Astrocyte of the spinal cord (primary cell): ENCODE measurements at regions not wholly inside any gene's neighbourhood (a gene's known extent, or its start where the extent isn't known, plus 50 kb on each side); places are given as distances from the start of the nearest gene placed in this dataset.
"Not testable (repeated sequence)": the region's sequence is repeated elsewhere in the genome, so short reads cannot be mapped to it uniquely, and the experiment has no call there.

ENCODE experiments used
- DNase-seq: peaks from one replicate; pipeline ENCODE4 v3.0.0; 2011; ENCODE audit warnings: low read depth, low spot score
- H3K4me3 ChIP-seq: 2 replicates; pipeline ENCODE4 v1.5.1; 2011; ENCODE audit warnings: low read depth, mild to moderate bottlenecking, low read length, moderate library complexity
- CTCF ChIP-seq: IDR thresholded peaks from 2 replicates; pipeline ENCODE4 v1.5.1; 2012; ENCODE audit warnings: low read depth, mild to moderate bottlenecking, low read length, inconsistent platforms
- in situ Hi-C: cut with HindIII; loops from 2 replicates; pipeline ENCODE4 v1.10.0; 2017; ENCODE audit warnings: low sequenced_read_pairs

- no peak overlapping the region for H3K4me3 ChIP-seq
- in situ Hi-C loops: no loop called here
- no peak for TF ChIP-seq CTCF
- DNase-seq: no peak
These were observed 88.1 kb upstream of the SLC35F3 start for GRCh38 chr1:233816348-233816747.

GRCh38 chr1:233819042-233819441 lies 85.4 kb upstream of the SLC35F3 start:
- no peak overlapping the region for H3K4me3 ChIP-seq
- no peak for TF ChIP-seq CTCF
- no peak for DNase-seq
- in situ Hi-C loops: no loop called here

- H3K4me3 ChIP-seq, in situ Hi-C loops, DNase-seq: not testable (repeated sequence)
These were observed 80.3 kb upstream of the SLC35F3 start for GRCh38 chr1:233824179-233824578.

- H3K4me3 ChIP-seq, in situ Hi-C loops, DNase-seq: not testable (repeated sequence)
These were observed 76.5 kb upstream of the SLC35F3 start for GRCh38 chr1:233827937-233828336.

- H3K4me3 ChIP-seq: no peak overlapping the region
- TF ChIP-seq CTCF: no peak
- no peak for DNase-seq
- in situ Hi-C loops: no loop called here
These were observed 76.0 kb upstream of the SLC35F3 start for GRCh38 chr1:233828480-233828879.

GRCh38 chr1:233834609-233835008 lies 69.9 kb upstream of the SLC35F3 start:
- DNase-seq: no peak
- TF ChIP-seq CTCF: no peak
- in situ Hi-C loops: no loop called here

GRCh38 chr1:233838207-233838606 lies 66.3 kb upstream of the SLC35F3 start:
- DNase-seq, H3K4me3 ChIP-seq, in situ Hi-C loops: not testable (repeated sequence)

More at GRCh38 chr1:233834609-233835008, 69.9 kb upstream of the SLC35F3 start:
- no peak overlapping the region for H3K4me3 ChIP-seq

- no peak for TF ChIP-seq CTCF
- peak; percentile 54 for DNase-seq
- in situ Hi-C loops: no loop called here
- H3K4me3 ChIP-seq: no peak overlapping the region
These were observed 60.8 kb upstream of the SLC35F3 start for GRCh38 chr1:233843525-233844204.
